GM12865 (cell line): ENCODE measurements at regions not wholly inside any gene's neighbourhood (a gene's known extent, or its start where the extent isn't known, plus 50 kb on each side); places are given as distances from the start of the nearest gene placed in this dataset.

Experiments used
- DNase-seq: peaks from one replicate; pipeline ENCODE4 v3.0.0; 2010; ENCODE audit warnings: low read depth
- H3K4me3 ChIP-seq: 2 replicates; pipeline ENCODE4 v1.5.1; 2011; ENCODE audit warnings: mild to moderate bottlenecking, low read depth, low read length, control low read depth
- TF ChIP-seq, protein P1 (sequence below): IDR thresholded peaks from 2 replicates; pipeline ENCODE4 v1.5.1; 2011; ENCODE audit warnings: low read length, control low read depth, low read depth, inconsistent platforms; ENCODE audit not compliant: insufficient read depth; ENCODE audit errors: missing control alignments

DNA sequence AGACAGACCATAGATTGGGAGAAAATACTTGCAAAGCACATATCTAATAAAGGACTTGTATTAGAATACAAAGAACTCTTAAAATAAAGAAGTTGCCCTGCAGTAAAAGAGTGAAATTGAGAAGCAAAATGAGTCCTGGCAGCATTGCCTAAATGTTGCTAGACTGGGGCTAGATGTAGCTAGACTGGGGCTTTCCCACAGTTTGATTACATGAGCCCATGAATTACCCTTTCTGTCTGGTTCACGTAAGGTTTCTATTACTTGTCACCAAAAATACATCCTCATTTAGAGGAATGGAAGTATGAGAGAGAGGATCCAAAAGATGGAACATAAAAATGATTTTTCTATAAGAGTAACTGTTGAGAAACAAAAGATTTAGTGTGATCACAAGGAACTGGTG lies 57.6 kb upstream of the CCDC28A start:
- TF ChIP-seq, protein P1, sequence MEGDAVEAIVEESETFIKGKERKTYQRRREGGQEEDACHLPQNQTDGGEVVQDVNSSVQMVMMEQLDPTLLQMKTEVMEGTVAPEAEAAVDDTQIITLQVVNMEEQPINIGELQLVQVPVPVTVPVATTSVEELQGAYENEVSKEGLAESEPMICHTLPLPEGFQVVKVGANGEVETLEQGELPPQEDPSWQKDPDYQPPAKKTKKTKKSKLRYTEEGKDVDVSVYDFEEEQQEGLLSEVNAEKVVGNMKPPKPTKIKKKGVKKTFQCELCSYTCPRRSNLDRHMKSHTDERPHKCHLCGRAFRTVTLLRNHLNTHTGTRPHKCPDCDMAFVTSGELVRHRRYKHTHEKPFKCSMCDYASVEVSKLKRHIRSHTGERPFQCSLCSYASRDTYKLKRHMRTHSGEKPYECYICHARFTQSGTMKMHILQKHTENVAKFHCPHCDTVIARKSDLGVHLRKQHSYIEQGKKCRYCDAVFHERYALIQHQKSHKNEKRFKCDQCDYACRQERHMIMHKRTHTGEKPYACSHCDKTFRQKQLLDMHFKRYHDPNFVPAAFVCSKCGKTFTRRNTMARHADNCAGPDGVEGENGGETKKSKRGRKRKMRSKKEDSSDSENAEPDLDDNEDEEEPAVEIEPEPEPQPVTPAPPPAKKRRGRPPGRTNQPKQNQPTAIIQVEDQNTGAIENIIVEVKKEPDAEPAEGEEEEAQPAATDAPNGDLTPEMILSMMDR, result no peak
- no peak overlapping the region for H3K4me3 ChIP-seq
- DNase-seq, result no peak

DNA sequence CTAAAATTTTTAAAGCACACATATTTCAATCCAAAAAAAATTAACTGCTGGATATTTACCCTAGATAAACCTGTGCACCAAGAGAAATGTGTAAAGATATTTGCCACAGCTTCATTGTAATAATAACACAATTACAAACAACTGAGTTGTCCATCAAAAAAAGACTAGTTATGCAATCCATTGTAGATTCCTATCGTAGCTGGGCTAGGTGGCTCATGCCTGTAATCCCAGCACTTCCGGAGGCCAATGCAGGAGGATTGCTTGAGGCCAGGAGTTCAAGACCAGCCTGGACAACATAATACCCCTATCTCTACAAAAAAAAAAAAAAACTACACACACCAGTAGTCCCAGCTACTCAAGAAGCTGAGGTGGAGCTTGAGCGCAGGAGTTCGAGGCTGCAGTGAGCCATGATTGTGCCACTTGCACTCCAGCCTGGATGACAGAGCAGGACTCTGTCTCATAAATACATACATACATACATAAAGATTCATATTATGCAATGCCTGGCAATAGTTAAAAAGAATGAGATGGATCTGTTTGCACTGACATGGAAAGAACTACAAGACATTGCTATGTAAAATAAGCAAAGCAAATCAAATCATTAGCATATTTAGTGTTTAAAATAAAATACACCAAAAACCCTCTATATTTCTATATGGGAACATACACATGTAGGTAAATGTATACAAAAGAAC lies 56.5 kb upstream of the CCDC28A start:
- H3K4me3 ChIP-seq, result no peak overlapping the region
- no peak for DNase-seq
- TF ChIP-seq, protein P1, result no peak

DNA sequence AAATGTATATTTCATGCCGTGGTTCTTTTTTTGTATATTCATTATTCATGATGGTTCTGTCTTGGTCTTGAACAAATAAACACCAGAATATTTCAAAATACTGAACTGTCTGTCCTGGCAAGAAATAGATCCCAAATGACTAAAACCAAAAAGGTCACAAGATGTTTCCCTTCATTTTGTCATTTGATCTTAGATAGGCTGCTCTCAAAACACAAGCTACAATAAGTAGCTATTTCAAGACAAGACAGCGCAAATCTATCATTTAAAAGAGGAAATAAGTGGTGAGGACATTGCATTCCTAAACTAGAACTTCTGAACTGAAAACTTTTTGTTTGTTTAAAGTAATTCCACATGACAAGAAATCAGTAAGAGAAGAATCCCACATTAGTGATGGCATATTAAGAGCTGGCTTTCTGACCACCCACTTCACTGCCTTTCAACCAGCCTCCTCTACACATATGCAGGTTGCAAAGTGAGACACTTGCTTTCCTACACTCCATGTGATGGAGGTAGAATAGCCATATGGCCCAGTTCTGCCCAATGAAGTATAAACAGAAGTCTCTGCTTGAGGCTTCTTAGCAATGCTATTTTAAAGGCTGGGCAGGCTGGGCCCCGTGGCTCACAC lies 54.4 kb upstream of the CCDC28A start:
- DNase-seq, result no peak
- TF ChIP-seq, protein P1, result no peak
- H3K4me3 ChIP-seq, result no peak overlapping the region

DNA sequence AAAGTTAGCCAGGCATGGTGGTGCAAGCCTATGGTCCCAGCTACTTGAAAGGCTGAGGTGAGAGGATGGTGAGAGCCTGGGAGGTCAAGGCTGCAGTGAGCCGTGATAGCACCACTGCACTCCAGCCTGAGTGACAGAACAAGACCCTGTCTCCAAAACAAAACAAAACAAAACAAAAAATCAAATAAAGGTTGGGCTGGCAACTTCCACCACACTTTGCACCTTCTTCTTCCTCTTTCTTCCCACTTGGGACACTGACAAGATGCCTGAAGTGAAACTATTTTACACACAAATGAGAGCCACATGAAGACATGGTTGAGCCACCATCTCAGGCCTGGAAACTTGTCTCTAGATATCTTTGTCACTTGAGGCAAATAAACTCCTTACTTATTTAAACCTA lies 53.8 kb upstream of the CCDC28A start:
- no peak for DNase-seq
- H3K4me3 ChIP-seq, result no peak overlapping the region
- TF ChIP-seq, protein P1, result no peak

DNA sequence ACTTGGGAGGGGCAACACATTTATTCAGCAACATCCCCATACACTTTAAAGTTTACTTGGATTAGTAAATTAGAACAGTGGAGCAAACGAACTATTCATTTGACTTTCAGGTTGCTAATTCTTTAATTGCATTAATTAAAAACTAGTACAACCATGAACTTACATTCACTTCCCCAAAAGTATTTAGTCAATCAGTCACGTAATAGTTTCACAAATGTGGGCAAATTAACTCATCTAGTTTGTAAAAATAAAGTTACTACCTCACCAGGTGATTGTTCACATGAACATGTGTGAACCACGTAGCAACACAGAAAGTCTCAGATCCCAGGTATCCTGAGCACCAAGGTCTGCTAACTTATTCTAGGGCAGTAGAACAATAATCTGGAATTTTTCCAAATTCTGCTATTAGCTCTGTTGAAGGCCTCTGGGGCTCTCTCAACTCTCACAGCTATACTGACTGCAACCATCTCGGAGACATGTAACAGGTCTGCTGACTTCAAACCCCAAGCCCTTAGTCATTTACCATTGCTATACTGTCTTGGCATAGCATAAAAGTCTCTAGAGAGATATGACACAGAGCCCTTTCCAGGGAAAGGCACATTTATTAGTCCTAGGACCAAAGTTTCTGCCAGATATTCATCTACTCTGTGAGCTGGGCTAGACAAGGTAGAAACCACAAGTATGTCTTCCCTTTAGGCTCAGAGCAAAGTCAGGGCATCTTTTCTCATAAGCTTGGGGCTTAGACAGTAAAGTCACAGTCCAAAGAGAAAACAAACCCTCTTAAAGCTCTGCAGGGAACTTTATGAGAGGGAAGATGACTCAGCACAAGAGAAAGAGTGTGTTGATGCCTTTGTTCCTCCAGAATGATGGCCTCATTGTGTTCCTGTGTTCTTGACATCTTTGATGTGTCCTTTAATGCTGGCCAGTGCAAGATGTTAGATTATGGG lies 50.9 kb upstream of the CCDC28A start:
- no peak for DNase-seq
- TF ChIP-seq, protein P1, result no peak

More for the DNA sequence above, 50.9 kb upstream of the CCDC28A start:
- no peak overlapping the region for H3K4me3 ChIP-seq
